ENCODE measurements at regions not wholly inside any gene's neighbourhood (a gene's known extent, or its start where the extent isn't known, plus 50 kb on each side); places are given as distances from the start of the nearest gene placed in this dataset.

DNA sequence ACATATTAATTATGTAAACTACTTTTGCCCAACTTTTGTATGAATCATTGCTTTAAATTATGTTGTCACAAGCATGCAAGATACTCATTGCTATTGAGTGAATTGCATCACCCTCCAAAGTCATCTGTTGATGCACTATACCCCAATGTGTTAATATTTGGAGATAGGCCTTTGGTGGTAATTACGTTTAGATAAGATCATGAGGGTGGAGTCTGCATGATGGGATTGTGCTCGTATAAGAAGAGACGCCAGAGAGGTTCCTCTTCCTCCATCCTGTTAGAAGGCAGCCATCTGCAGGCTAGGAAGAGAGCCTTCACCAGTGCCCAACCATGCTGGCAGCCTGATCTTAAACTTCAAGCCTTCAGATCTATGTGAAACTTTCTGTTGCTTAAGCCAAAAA, 95.3 kb upstream of the MAGI2 start:
- no peak overlapping the region for H3K4me2 ChIP-seq (ENCODE audit: insufficient read depth, low read length)
- no peaks in the 10 kb centered on the region for H3K9me3 ChIP-seq (ENCODE audit: low read depth, low read length)
- no peaks in the 10 kb centered on the region for H3K36me3 ChIP-seq (ENCODE audit: insufficient read depth, low read length)
- no peaks in the 10 kb centered on the region for H3K27me3 ChIP-seq (ENCODE audit: insufficient read depth, low read length)
- DNase-seq (ENCODE audit: insufficient read length, low spot score, missing footprints), result no peak
- TF ChIP-seq, protein P1, sequence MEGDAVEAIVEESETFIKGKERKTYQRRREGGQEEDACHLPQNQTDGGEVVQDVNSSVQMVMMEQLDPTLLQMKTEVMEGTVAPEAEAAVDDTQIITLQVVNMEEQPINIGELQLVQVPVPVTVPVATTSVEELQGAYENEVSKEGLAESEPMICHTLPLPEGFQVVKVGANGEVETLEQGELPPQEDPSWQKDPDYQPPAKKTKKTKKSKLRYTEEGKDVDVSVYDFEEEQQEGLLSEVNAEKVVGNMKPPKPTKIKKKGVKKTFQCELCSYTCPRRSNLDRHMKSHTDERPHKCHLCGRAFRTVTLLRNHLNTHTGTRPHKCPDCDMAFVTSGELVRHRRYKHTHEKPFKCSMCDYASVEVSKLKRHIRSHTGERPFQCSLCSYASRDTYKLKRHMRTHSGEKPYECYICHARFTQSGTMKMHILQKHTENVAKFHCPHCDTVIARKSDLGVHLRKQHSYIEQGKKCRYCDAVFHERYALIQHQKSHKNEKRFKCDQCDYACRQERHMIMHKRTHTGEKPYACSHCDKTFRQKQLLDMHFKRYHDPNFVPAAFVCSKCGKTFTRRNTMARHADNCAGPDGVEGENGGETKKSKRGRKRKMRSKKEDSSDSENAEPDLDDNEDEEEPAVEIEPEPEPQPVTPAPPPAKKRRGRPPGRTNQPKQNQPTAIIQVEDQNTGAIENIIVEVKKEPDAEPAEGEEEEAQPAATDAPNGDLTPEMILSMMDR (IDR thresholded peaks at IDR 0.05; ENCODE audit: extremely low read depth, low read depth, low read length), result no peak
- H3K79me2 ChIP-seq (ENCODE audit: insufficient read depth, low read length), result no peaks in the 10 kb centered on the region
- H3K4me1 ChIP-seq (ENCODE audit: insufficient read depth, low read length), result no peaks in the 10 kb centered on the region
- H4K20me1 ChIP-seq (ENCODE audit: insufficient read depth, low read length), result no peaks in the 10 kb centered on the region
- H2AFZ ChIP-seq (ENCODE audit: low read length), result no peak overlapping the region
- no peak overlapping the region for H3K4me3 ChIP-seq (ENCODE audit: insufficient read depth, low read length)
- no peak overlapping the region for H3K27ac ChIP-seq (ENCODE audit: low read depth, low read length)

DNA sequence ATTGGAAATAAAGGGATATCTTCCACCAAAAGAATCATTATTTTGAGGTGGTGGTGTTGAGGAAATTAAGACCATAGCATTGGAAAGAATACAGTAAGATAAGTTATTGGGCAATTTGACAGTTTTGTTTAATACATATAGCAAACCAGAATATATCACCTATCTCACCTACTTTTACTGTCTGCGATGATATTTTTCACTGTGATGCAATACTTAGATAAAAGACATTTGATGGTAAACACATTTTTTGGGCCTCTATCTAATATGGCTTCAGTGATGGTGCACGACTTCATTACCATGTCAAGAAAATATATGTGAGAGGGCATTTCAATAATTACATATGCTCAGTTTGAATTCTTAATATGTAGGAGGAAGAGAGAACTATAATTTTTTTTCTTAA, 93.7 kb upstream of the MAGI2 start:
- Histone ChIP-seq H4K20me1 (ENCODE audit: insufficient read depth, low read length) (no peaks in the 10 kb centered on the region), H3K27me3 (ENCODE audit: insufficient read depth, low read length) (no peaks in the 10 kb centered on the region), H3K9me3 (ENCODE audit: low read depth, low read length) (no peaks in the 10 kb centered on the region), H3K27ac (ENCODE audit: low read depth, low read length) (no peak overlapping the region), H3K36me3 (ENCODE audit: insufficient read depth, low read length) (no peaks in the 10 kb centered on the region), H3K4me1 (ENCODE audit: insufficient read depth, low read length) (no peaks in the 10 kb centered on the region), H3K79me2 (ENCODE audit: insufficient read depth, low read length) (no peaks in the 10 kb centered on the region), H2AFZ (ENCODE audit: low read length) (no peak overlapping the region), H3K4me2 (ENCODE audit: insufficient read depth, low read length) (no peak overlapping the region), H3K4me3 (ENCODE audit: insufficient read depth, low read length) (no peak overlapping the region)
- TF ChIP-seq, protein P1 (IDR thresholded peaks at IDR 0.05; ENCODE audit: extremely low read depth, low read depth, low read length), result no peak
- no peak for DNase-seq (ENCODE audit: insufficient read length, low spot score, missing footprints)

DNA sequence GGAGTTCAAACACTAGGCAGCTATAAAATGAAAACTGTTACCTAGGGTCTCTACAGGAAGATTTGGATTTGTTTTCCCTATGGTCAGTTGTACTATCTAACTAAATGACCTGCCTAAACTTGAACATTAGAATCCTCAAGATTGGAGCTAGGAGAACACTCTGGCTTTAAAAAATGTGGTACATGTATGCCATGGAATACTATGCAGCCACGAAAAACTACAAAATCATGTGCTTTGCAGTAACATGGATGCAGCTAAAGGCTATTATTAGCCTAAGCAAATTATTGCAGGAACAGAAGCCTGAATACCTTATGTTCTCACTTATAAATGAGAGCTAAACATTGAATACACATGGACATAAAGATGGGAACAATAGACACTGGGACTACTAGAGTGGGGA, 87.1 kb upstream of the MAGI2 start:
- Histone ChIP-seq H3K27me3 (ENCODE audit: insufficient read depth, low read length) (no peaks in the 10 kb centered on the region), H3K36me3 (ENCODE audit: insufficient read depth, low read length) (no peaks in the 10 kb centered on the region), H3K4me3 (ENCODE audit: insufficient read depth, low read length) (no peak overlapping the region), H2AFZ (ENCODE audit: low read length) (no peak overlapping the region), H3K27ac (ENCODE audit: low read depth, low read length) (no peak overlapping the region), H3K9me3 (ENCODE audit: low read depth, low read length) (no peaks in the 10 kb centered on the region), H3K4me2 (ENCODE audit: insufficient read depth, low read length) (no peak overlapping the region), H3K4me1 (ENCODE audit: insufficient read depth, low read length) (no peaks in the 10 kb centered on the region), H4K20me1 (ENCODE audit: insufficient read depth, low read length) (no peaks in the 10 kb centered on the region), H3K79me2 (ENCODE audit: insufficient read depth, low read length) (no peaks in the 10 kb centered on the region)
- TF ChIP-seq, protein P1 (IDR thresholded peaks at IDR 0.05; ENCODE audit: extremely low read depth, low read depth, low read length), result no peak
- DNase-seq (ENCODE audit: insufficient read length, low spot score, missing footprints), result no peak

DNA sequence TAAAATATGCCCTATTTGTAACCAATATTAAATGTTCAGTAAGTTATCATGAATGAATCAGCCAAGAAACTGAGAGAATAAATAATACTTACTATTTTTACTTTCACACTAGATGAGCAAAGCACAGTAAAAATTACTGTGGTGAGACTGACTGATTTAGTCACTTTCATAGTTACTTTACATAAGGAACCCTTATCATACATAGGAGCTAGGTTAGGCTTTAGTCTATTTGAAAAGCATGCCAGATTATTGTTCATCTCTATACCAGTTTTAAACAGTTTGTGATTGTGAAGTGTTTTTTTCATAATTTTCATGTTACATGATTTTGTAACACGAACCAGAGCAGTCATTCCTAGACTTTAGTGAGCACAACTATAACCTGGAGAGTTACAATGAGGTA, 80.7 kb upstream of the MAGI2 start:
- no peak overlapping the region for H3K27ac ChIP-seq (ENCODE audit: low read depth, low read length)
- DNase-seq (ENCODE audit: insufficient read length, low spot score, missing footprints), result no peak
- H3K36me3 ChIP-seq (ENCODE audit: insufficient read depth, low read length), result no peaks in the 10 kb centered on the region
- H3K79me2 ChIP-seq (ENCODE audit: insufficient read depth, low read length), result no peaks in the 10 kb centered on the region
- no peak overlapping the region for H3K4me3 ChIP-seq (ENCODE audit: insufficient read depth, low read length)
- no peak overlapping the region for H2AFZ ChIP-seq (ENCODE audit: low read length)
- no peaks in the 10 kb centered on the region for H3K9me3 ChIP-seq (ENCODE audit: low read depth, low read length)
- H3K27me3 ChIP-seq (ENCODE audit: insufficient read depth, low read length), result no peaks in the 10 kb centered on the region
- H3K4me1 ChIP-seq (ENCODE audit: insufficient read depth, low read length), result peaks cover 9% of the 10 kb centered on the region
- no peak overlapping the region for H3K4me2 ChIP-seq (ENCODE audit: insufficient read depth, low read length)
- TF ChIP-seq, protein P1 (IDR thresholded peaks at IDR 0.05; ENCODE audit: extremely low read depth, low read depth, low read length), result no peak
- H4K20me1 ChIP-seq (ENCODE audit: insufficient read depth, low read length), result no peaks in the 10 kb centered on the region
